ENCODE measurements at regions not wholly inside any gene's neighbourhood (a gene's known extent, or its start where the extent isn't known, plus 50 kb on each side); places are given as distances from the start of the nearest gene placed in this dataset.

- DNase-seq: no peak
- Histone ChIP-seq H3K27ac (ENCODE audit: low read length) (no peak overlapping the region), H3K4me3 (ENCODE audit: low read length) (no peak overlapping the region), H3K4me1 (ENCODE audit: control insufficient read depth, insufficient read depth, low read length) (no peaks in the 10 kb centered on the region), H3K9me3 (ENCODE audit: control insufficient read depth, low read length) (no peaks in the 10 kb centered on the region), H3K27me3 (ENCODE audit: control insufficient read depth, insufficient read depth) (no peaks in the 10 kb centered on the region)
- 78% methylated on average over 2 of the region's 2 CpGs for WGBS
- ATAC-seq: no peak
- intact Hi-C loops (cut with DNase I): no loop called here
Observed at GRCh38 chr6:148602136-148602535, 144.7 kb upstream of the UST start.

GRCh38 chr6:148608199-148608951 is 138.5 kb upstream of the UST start:
- intact Hi-C loops (cut with DNase I): no loop called here

GRCh38 chr6:148611213-148611612 is 135.6 kb upstream of the UST start:
- Histone ChIP-seq H3K4me3 (ENCODE audit: low read length) (no peak overlapping the region), H3K9me3 (ENCODE audit: control insufficient read depth, low read length) (no peaks in the 10 kb centered on the region), H3K4me1 (ENCODE audit: control insufficient read depth, insufficient read depth, low read length) (peaks cover 2% of the 10 kb centered on the region), H3K27me3 (ENCODE audit: control insufficient read depth, insufficient read depth) (no peaks in the 10 kb centered on the region), H3K27ac (ENCODE audit: low read length) (peak overlapping the region; percentile 48)
- DNase-seq (peak; percentile 66 to 86 (median 79)), ATAC-seq (peak; percentile 92 to 93)
- intact Hi-C loops (cut with DNase I): no loop called here
- WGBS: 43% methylated on average over 8 of the region's 8 CpGs

More at GRCh38 chr6:148608199-148608951, 138.5 kb upstream of the UST start:
- 81% methylated on average over 10 of the region's 10 CpGs for WGBS
- no peak overlapping the region for H3K27ac ChIP-seq (ENCODE audit: low read length)
- DNase-seq: no peak
- no peak for ATAC-seq
- H3K4me1 ChIP-seq (ENCODE audit: control insufficient read depth, insufficient read depth, low read length): no peaks in the 10 kb centered on the region
- no peaks in the 10 kb centered on the region for H3K27me3 ChIP-seq (ENCODE audit: control insufficient read depth, insufficient read depth)
- H3K9me3 ChIP-seq (ENCODE audit: control insufficient read depth, low read length): no peaks in the 10 kb centered on the region
- H3K4me3 ChIP-seq (ENCODE audit: low read length): no peak overlapping the region

GRCh38 chr6:148612043-148612442 is 134.8 kb upstream of the UST start:
- WGBS: 66% methylated on average over 1 of the region's 1 CpG
- no peak overlapping the region for H3K4me3 ChIP-seq (ENCODE audit: low read length)
- H3K27ac ChIP-seq (ENCODE audit: low read length): peak overlapping the region; percentile 87
- peaks cover 2% of the 10 kb centered on the region for H3K4me1 ChIP-seq (ENCODE audit: control insufficient read depth, insufficient read depth, low read length)
- intact Hi-C loops (cut with DNase I): no loop called here
- DNase-seq (no peak), ATAC-seq (peak; percentile 31 to 36)
- H3K27me3 ChIP-seq (ENCODE audit: control insufficient read depth, insufficient read depth): no peaks in the 10 kb centered on the region
- no peaks in the 10 kb centered on the region for H3K9me3 ChIP-seq (ENCODE audit: control insufficient read depth, low read length)

- H3K27ac ChIP-seq (ENCODE audit: low read length): no peak overlapping the region
- no peaks in the 10 kb centered on the region for H3K9me3 ChIP-seq (ENCODE audit: control insufficient read depth, low read length)
- 77% methylated on average over 3 of the region's 3 CpGs for WGBS
- H3K4me1 ChIP-seq (ENCODE audit: control insufficient read depth, insufficient read depth, low read length): peaks cover 2% of the 10 kb centered on the region
- DNase-seq (no peak), ATAC-seq (no peak)
- intact Hi-C loops (cut with DNase I): no loop called here
- H3K4me3 ChIP-seq (ENCODE audit: low read length): no peak overlapping the region
- no peaks in the 10 kb centered on the region for H3K27me3 ChIP-seq (ENCODE audit: control insufficient read depth, insufficient read depth)
Observed at GRCh38 chr6:148614602-148615001, 132.2 kb upstream of the UST start.

GRCh38 chr6:148616841-148617240 is 130.0 kb upstream of the UST start:
- 59% methylated on average over 3 of the region's 3 CpGs for WGBS
- no peak for DNase-seq
- no peak for ATAC-seq

GRCh38 chr6:148617530-148617929 is 129.3 kb upstream of the UST start:
- no peak for DNase-seq
- Histone ChIP-seq H3K9me3 (ENCODE audit: control insufficient read depth, low read length) (no peaks in the 10 kb centered on the region), H3K4me1 (ENCODE audit: control insufficient read depth, insufficient read depth, low read length) (peaks cover 2% of the 10 kb centered on the region), H3K27me3 (ENCODE audit: control insufficient read depth, insufficient read depth) (no peaks in the 10 kb centered on the region), H3K4me3 (ENCODE audit: low read length) (no peak overlapping the region), H3K27ac (ENCODE audit: low read length) (no peak overlapping the region)
- WGBS: 90% methylated on average over 4 of the region's 4 CpGs
- ATAC-seq: no peak
- intact Hi-C loops (cut with DNase I): no loop called here

More at GRCh38 chr6:148616841-148617240, 130.0 kb upstream of the UST start:
- no peak overlapping the region for H3K27ac ChIP-seq (ENCODE audit: low read length)
- no peak overlapping the region for H3K4me3 ChIP-seq (ENCODE audit: low read length)
- H3K4me1 ChIP-seq (ENCODE audit: control insufficient read depth, insufficient read depth, low read length): peaks cover 2% of the 10 kb centered on the region
- H3K9me3 ChIP-seq (ENCODE audit: control insufficient read depth, low read length): no peaks in the 10 kb centered on the region
- no peaks in the 10 kb centered on the region for H3K27me3 ChIP-seq (ENCODE audit: control insufficient read depth, insufficient read depth)
- intact Hi-C loops (cut with DNase I): no loop called here

- 98% methylated on average over 1 of the region's 1 CpG for WGBS
- DNase-seq (no peak), ATAC-seq (no peak)
- Histone ChIP-seq H3K9me3 (ENCODE audit: control insufficient read depth, low read length) (no peaks in the 10 kb centered on the region), H3K4me1 (ENCODE audit: control insufficient read depth, insufficient read depth, low read length) (no peaks in the 10 kb centered on the region), H3K27ac (ENCODE audit: low read length) (no peak overlapping the region), H3K27me3 (ENCODE audit: control insufficient read depth, insufficient read depth) (no peaks in the 10 kb centered on the region), H3K4me3 (ENCODE audit: low read length) (no peak overlapping the region)
- intact Hi-C loops (cut with DNase I): no loop called here
Observed at GRCh38 chr6:148619891-148620290, 126.9 kb upstream of the UST start.

- Histone ChIP-seq H3K4me1 (ENCODE audit: control insufficient read depth, insufficient read depth, low read length) (no peaks in the 10 kb centered on the region), H3K9me3 (ENCODE audit: control insufficient read depth, low read length) (no peaks in the 10 kb centered on the region), H3K4me3 (ENCODE audit: low read length) (no peak overlapping the region), H3K27ac (ENCODE audit: low read length) (no peak overlapping the region), H3K27me3 (ENCODE audit: control insufficient read depth, insufficient read depth) (no peaks in the 10 kb centered on the region)
- intact Hi-C loops (cut with DNase I): no loop called here
- no peak for ATAC-seq
- WGBS: 85% methylated on average over 5 of the region's 5 CpGs
- DNase-seq: no peak
Observed at GRCh38 chr6:148620579-148621298, 126.1 kb upstream of the UST start.

- Histone ChIP-seq H3K4me3 (ENCODE audit: low read length) (no peak overlapping the region), H3K4me1 (ENCODE audit: control insufficient read depth, insufficient read depth, low read length) (no peaks in the 10 kb centered on the region), H3K27me3 (ENCODE audit: control insufficient read depth, insufficient read depth) (no peaks in the 10 kb centered on the region), H3K27ac (ENCODE audit: low read length) (no peak overlapping the region), H3K9me3 (ENCODE audit: control insufficient read depth, low read length) (no peaks in the 10 kb centered on the region)
- intact Hi-C loops (cut with DNase I): no loop called here
- ATAC-seq (no peak), DNase-seq (no peak)
- WGBS: 25% methylated on average over 2 of the region's 2 CpGs
Observed at GRCh38 chr6:148625609-148626008, 121.2 kb upstream of the UST start.

GRCh38 chr6:148628251-148628650 is 118.6 kb upstream of the UST start:
- ATAC-seq (no peak), DNase-seq (no peak)
- H3K4me1 ChIP-seq (ENCODE audit: control insufficient read depth, insufficient read depth, low read length): no peaks in the 10 kb centered on the region
- intact Hi-C loops (cut with DNase I): no loop called here
- H3K4me3 ChIP-seq (ENCODE audit: low read length): no peak overlapping the region
- no peaks in the 10 kb centered on the region for H3K9me3 ChIP-seq (ENCODE audit: control insufficient read depth, low read length)
- H3K27me3 ChIP-seq (ENCODE audit: control insufficient read depth, insufficient read depth): no peaks in the 10 kb centered on the region
- H3K27ac ChIP-seq (ENCODE audit: low read length): no peak overlapping the region

Data from right cardiac atrium (tissue), 5 donors.